OCI-LY3 (cell line): ENCODE measurements at regions not wholly inside any gene's neighbourhood (a gene's known extent, or its start where the extent isn't known, plus 50 kb on each side); places are given as distances from the start of the nearest gene placed in this dataset.

Experiments used
- CTCF ChIP-seq: fragments of 200-600, 300-600 bp; sonication (generic); IDR thresholded peaks from 2 replicates; pipeline ENCODE4 v1.5.1; 2014; ENCODE audit warnings: antibody characterized with exemption, low read length, low read depth
- EZH2phosphoT487 ChIP-seq: fragments of 200-600 bp; shearing (Covaris generic); IDR thresholded peaks from 2 replicates; pipeline ENCODE4 v1.6.1; 2018; ENCODE audit warnings: antibody characterized with exemption, mixed run types, low read depth

- TF ChIP-seq CTCF: no peak
- no peak for TF ChIP-seq EZH2phosphoT487
These were observed 63.3 kb upstream of the RELL1 start for GRCh38 chr4:37749398-37749988.
